Naive thymus-derived CD4-positive, alpha-beta T cell (primary cell): ENCODE measurements at regions not wholly inside any gene's neighbourhood (a gene's known extent, or its start where the extent isn't known, plus 50 kb on each side); places are given as distances from the start of the nearest gene placed in this dataset.

Experiments
- ATAC-seq: fragments of 150-1000 bp; cut with Tn5 transposase; 2 replicates; pipeline ENCODE4 v1.10.0; 2021; ENCODE audit warnings: mild to moderate bottlenecking, moderate library complexity
- CTCF ChIA-PET: fragments of 350-600 bp; sonication (Branson Sonifier 250); formaldehyde crosslinking; loops from one replicate; lab custom pipeline; 2021; ENCODE audit warnings: antibody characterized with exemption; lab: Charles Lee
- POLR2A ChIA-PET: fragments of 350-600 bp; sonication (Branson Sonifier 250); formaldehyde crosslinking; loops from one replicate; lab custom pipeline; 2021; ENCODE audit warnings: antibody characterized with exemption, inconsistent platforms; lab: Charles Lee
- DNase-seq, 9 donors: peaks; one replicate each; pipeline versions ENCODE4 v3.0.0 to v3.0.0-alpha.2; 2020 to 2022; ENCODE audit warnings: mixed read lengths in 1 of 9
- H3K27ac ChIP-seq: one replicate; pipeline ENCODE4 v1.7.0; 2013; ENCODE audit warnings: mild to moderate bottlenecking, low read depth, low read length, moderate library complexity
- H3K27me3 ChIP-seq, 2 donors: one replicate each; pipeline ENCODE4 v1.7.0; 2013; ENCODE audit warnings: low read length in 2 of 2, mild to moderate bottlenecking in 2 of 2, moderate library complexity in 2 of 2; ENCODE audit not compliant: control insufficient read depth in 2 of 2, insufficient read depth in 2 of 2
- H3K36me3 ChIP-seq, 3 experiments: 1 replicate in 2 of 3; 2 replicates in 1 of 3; pipeline ENCODE4 v1.7.0; 2013; ENCODE audit warnings: low read length in 3 of 3, mild to moderate bottlenecking in 3 of 3, moderate library complexity in 1 of 3; ENCODE audit not compliant: insufficient read depth in 3 of 3, control insufficient read depth in 2 of 3
- H3K4me1 ChIP-seq, 2 donors: one replicate each; pipeline ENCODE4 v1.7.0; 2013; ENCODE audit warnings: low read length in 2 of 2, mild to moderate bottlenecking in 2 of 2, moderate library complexity in 1 of 2; ENCODE audit not compliant: control insufficient read depth in 2 of 2, insufficient read depth in 2 of 2
- H3K4me3 ChIP-seq: 2 replicates; pipeline ENCODE4 v1.7.0; 2013; ENCODE audit warnings: mild to moderate bottlenecking, low read length
- H3K9me3 ChIP-seq, 3 experiments: 1 replicate in 2 of 3; 2 replicates in 1 of 3; pipeline ENCODE4 v1.7.0; 2013; ENCODE audit warnings: low read length in 3 of 3; ENCODE audit not compliant: control insufficient read depth in 2 of 3
- H3K27ac Mint-ChIP-seq, 9 donors: one replicate each; pipeline ENCODE4 v1.8.0; 2020 to 2022; ENCODE audit warnings: mixed read lengths in 9 of 9, mild to moderate bottlenecking in 8 of 9, moderate library complexity in 5 of 9, inconsistent platforms in 2 of 9
- H3K27me3 Mint-ChIP-seq, 5 donors: one replicate each; pipeline ENCODE4 v1.8.0; 2021 to 2022; ENCODE audit warnings: mixed read lengths in 5 of 5, mild to moderate bottlenecking in 1 of 5
- H3K36me3 Mint-ChIP-seq, 5 donors: one replicate each; pipeline ENCODE4 v1.8.0; 2020 to 2022; ENCODE audit warnings: mixed read lengths in 5 of 5, mild to moderate bottlenecking in 3 of 5, inconsistent platforms in 1 of 5
- H3K4me1 Mint-ChIP-seq, 7 donors: one replicate each; pipeline ENCODE4 v1.8.0; 2020 to 2022; ENCODE audit warnings: mixed read lengths in 7 of 7, mild to moderate bottlenecking in 3 of 7, inconsistent platforms in 1 of 7
- H3K4me3 Mint-ChIP-seq, 10 donors: one replicate each; pipeline ENCODE4 v1.8.0; 2020 to 2022; ENCODE audit warnings: mild to moderate bottlenecking in 10 of 10, mixed read lengths in 10 of 10, moderate library complexity in 6 of 10, inconsistent platforms in 2 of 10
- H3K9me3 Mint-ChIP-seq, 11 donors: one replicate each; pipeline ENCODE4 v1.8.0; 2020 to 2022; ENCODE audit warnings: mixed read lengths in 11 of 11, mild to moderate bottlenecking in 4 of 11, inconsistent platforms in 1 of 11, moderate library complexity in 1 of 11
- intact Hi-C, 2 donors: fragments of 100-400 bp; cut with micrococcal nuclease; formaldehyde crosslinking; loops; one replicate each; pipeline ENCODE4 v1.15.1; 2023

DNA sequence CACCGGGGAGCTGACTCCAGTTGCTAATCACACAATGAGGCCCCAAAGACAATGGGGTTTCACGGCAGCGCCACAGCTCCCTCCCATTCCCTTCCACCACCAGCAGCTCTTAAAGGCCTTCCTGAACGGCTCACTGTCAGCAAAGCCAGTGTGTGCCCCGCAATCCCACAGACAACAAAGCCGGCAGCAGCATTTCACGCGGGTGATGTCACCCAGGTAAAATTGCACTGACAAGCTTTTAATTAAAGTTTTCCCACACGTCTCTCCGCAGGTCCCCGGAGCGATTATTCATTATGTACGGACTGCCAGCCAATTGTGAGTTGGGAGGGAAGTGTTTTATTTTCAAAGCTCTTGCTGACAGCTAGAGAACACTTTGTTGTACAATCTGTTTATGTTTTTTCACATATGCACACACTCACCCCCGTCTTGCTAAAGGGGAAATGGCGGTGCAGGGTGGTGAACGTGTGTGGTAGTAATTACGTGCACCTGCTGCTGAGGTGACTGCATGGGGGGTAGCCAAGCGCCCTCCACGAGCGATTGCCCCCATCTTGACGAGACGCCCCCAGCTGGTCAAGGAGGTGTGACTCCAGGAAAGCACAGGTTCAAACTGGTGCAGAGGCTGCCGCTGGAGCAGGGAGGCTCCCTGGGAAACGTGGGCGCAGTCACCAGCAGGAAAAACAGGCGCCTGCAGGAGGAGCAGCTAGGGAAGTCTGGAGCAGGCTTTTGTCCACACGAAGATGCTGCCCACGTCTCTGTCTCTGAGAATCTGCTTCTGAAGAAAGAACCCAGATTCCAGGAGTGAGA, 65.0 kb downstream of the IRX2 start:
- Histone ChIP-seq H3K27ac (no peak overlapping the region), H3K4me1 (no peaks in the 10 kb centered on the region), H3K4me3 (no peak overlapping the region), H3K36me3 (no peaks in the 10 kb centered on the region), H3K9me3 (no peaks in the 10 kb centered on the region), H3K27me3 (no peaks in the 10 kb centered on the region)
- Mint-ChIP-seq H3K36me3 (peaks cover 0 to 3% (median 0%) of the 10 kb centered on the region in 5 donors), H3K27ac (no peak overlapping the region), H3K4me3 (no peak overlapping the region), H3K9me3 (peaks cover 0 to 5% (median 0%) of the 10 kb centered on the region in 11 donors), H3K4me1 (peaks cover 0 to 2% (median 0%) of the 10 kb centered on the region in 7 donors), H3K27me3 (peaks cover 0 to 19% (median 0%) of the 10 kb centered on the region in 5 donors)
- DNase-seq: no peak
- ChIA-PET CTCF (no interaction called here), POLR2A (no interaction called here)
- intact Hi-C loops: no loop called here
- no peak for ATAC-seq

DNA sequence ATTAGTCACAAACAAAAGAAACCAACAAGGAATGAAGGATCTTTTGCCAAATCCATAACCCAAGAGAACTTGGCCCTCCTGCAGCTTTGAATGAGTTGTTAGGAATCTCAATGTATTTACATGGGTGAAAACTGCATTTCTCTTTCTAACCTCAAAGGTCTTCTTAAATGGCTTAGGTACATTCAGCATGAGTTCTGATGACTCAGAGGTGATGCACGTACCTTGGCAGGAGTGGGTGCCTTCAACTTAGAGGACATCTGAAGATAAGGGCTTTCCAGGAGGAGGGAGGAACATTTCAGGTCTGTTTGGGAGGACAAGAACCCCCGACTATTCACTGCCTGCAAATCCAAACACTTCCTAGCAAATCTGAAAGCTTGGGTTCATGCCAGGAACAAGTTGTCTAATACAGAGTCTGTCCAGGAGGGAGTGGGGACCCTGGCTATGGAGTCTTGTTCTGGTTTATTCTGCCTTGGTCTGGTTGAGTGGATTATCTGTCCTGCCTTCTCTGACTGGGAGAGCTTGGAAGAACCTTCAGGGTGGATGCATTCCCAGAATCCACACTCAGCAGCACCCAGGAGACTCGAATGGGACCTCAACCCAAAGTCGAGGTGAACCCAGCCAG, 65.7 kb downstream of the IRX2 start:
- DNase-seq (no peak), ATAC-seq (no peak)
- no peaks in the 10 kb centered on the region for H3K27me3 ChIP-seq
- no peaks in the 10 kb centered on the region for H3K9me3 ChIP-seq
- Mint-ChIP-seq H3K4me3 (no peak overlapping the region), H3K27me3 (peaks cover 0 to 24% (median 0%) of the 10 kb centered on the region in 5 donors), H3K4me1 (peaks cover 0 to 3% (median 0%) of the 10 kb centered on the region in 7 donors), H3K9me3 (peaks cover 0 to 5% (median 0%) of the 10 kb centered on the region in 11 donors), H3K36me3 (peaks cover 0 to 3% (median 0%) of the 10 kb centered on the region in 5 donors), H3K27ac (no peak overlapping the region)
- H3K4me3 ChIP-seq: no peak overlapping the region
- H3K36me3 ChIP-seq: no peaks in the 10 kb centered on the region
- H3K27ac ChIP-seq: no peak overlapping the region
- no peaks in the 10 kb centered on the region for H3K4me1 ChIP-seq
- POLR2A ChIA-PET: no interaction called here
- intact Hi-C loops: no loop called here
- CTCF ChIA-PET: no interaction called here

DNA sequence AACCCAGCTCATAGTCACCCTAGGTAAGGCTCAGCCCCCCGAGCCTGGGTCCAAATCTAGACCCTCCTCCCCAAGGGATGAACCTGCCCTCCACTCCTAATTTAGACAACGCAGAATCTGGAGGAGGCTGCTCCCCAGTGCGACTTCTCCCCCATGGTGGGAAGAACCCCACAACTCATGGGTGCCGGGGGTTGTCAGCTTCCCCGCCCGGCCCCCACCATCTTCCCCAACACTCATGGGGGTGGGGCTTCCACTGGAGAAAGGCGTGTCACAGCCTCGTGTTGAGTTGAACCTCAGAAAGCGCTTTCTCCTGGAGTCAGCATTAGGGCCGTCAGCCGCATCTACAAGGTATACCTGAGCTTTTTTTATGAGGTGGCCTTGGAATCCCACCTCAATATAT, 66.9 kb downstream of the IRX2 start:
- Mint-ChIP-seq H3K9me3 (peaks cover 0 to 2% (median 0%) of the 10 kb centered on the region in 11 donors), H3K4me3 (no peak overlapping the region), H3K27me3 (peaks cover 0 to 24% (median 0%) of the 10 kb centered on the region in 5 donors), H3K36me3 (peaks cover 0 to 3% (median 0%) of the 10 kb centered on the region in 5 donors), H3K27ac (no peak overlapping the region), H3K4me1 (peaks cover 0 to 3% (median 0%) of the 10 kb centered on the region in 7 donors)
- Histone ChIP-seq H3K36me3 (no peaks in the 10 kb centered on the region), H3K27me3 (no peaks in the 10 kb centered on the region), H3K9me3 (no peaks in the 10 kb centered on the region), H3K4me3 (no peak overlapping the region), H3K4me1 (no peaks in the 10 kb centered on the region), H3K27ac (no peak overlapping the region)
- POLR2A ChIA-PET: no interaction called here
- intact Hi-C loops: no loop called here
- CTCF ChIA-PET: no interaction called here
- DNase-seq: no peak
- no peak for ATAC-seq

DNA sequence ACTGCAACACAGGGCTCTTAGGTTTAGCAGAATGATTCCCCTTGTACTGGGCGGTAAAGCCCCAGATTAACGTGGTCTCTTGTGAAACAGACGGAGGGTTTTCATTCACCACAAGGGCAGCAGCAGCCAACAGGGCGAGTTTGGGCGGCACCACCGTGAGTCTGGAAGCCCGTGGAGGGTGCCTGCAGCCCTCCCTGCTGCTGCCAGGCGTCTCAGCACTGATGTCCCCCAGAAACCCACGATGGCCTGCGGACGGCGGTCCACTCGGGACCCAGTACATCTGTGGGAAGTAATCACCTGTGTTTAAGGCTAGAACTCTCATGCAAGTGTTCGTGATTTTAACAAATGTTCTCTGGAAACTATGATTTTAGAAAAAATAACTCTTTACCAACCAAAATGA, 67.8 kb downstream of the IRX2 start:
- peaks cover 0 to 3% (median 0%) of the 10 kb centered on the region in 5 donors for H3K36me3 Mint-ChIP-seq
- Histone ChIP-seq H3K4me1 (no peaks in the 10 kb centered on the region), H3K27me3 (no peaks in the 10 kb centered on the region), H3K36me3 (no peaks in the 10 kb centered on the region), H3K9me3 (no peaks in the 10 kb centered on the region), H3K4me3 (no peak overlapping the region), H3K27ac (no peak overlapping the region)
- no peak overlapping the region for H3K4me3 Mint-ChIP-seq
- ChIA-PET CTCF (no interaction called here), POLR2A (no interaction called here)
- H3K9me3 Mint-ChIP-seq: peaks cover 0 to 2% (median 0%) of the 10 kb centered on the region in 11 donors
- H3K27me3 Mint-ChIP-seq: peaks cover 0 to 23% (median 0%) of the 10 kb centered on the region in 5 donors
- H3K4me1 Mint-ChIP-seq: peaks cover 0 to 3% (median 0%) of the 10 kb centered on the region in 7 donors
- no peak overlapping the region for H3K27ac Mint-ChIP-seq
- intact Hi-C loops: no loop called here
- ATAC-seq (no peak), DNase-seq (no peak)

- ChIA-PET POLR2A (no interaction called here), CTCF (no interaction called here)
- DNase-seq (no peak), ATAC-seq (no peak)
- intact Hi-C loops: no loop called here
- peaks cover 0 to 3% (median under 1%) of the 10 kb centered on the region in 11 donors for H3K9me3 Mint-ChIP-seq
- H3K4me1 Mint-ChIP-seq: peaks cover 0 to 3% (median 0%) of the 10 kb centered on the region in 7 donors
- Histone ChIP-seq H3K4me3 (no peak overlapping the region), H3K36me3 (no peaks in the 10 kb centered on the region), H3K27me3 (no peaks in the 10 kb centered on the region), H3K9me3 (no peaks in the 10 kb centered on the region), H3K4me1 (no peaks in the 10 kb centered on the region), H3K27ac (no peak overlapping the region)
- peaks cover 0 to under 1% (median 0%) of the 10 kb centered on the region in 5 donors for H3K36me3 Mint-ChIP-seq
- no peak overlapping the region for H3K4me3 Mint-ChIP-seq
- H3K27me3 Mint-ChIP-seq: peaks cover 0 to 10% (median 0%) of the 10 kb centered on the region in 5 donors
- H3K27ac Mint-ChIP-seq: no peak overlapping the region
These were observed 70.0 kb downstream of the IRX2 start for GRCh38 chr5:2681476-2681875.

- no peak overlapping the region for H3K27ac ChIP-seq
- intact Hi-C loops: no loop called here
- peaks cover 0 to 3% (median 0%) of the 10 kb centered on the region in 7 donors for H3K4me1 Mint-ChIP-seq
These were observed 70.5 kb downstream of the IRX2 start for GRCh38 chr5:2680979-2681378.

More at GRCh38 chr5:2680979-2681378, 70.5 kb downstream of the IRX2 start:
- DNase-seq (no peak), ATAC-seq (no peak)
- no peak overlapping the region for H3K4me3 ChIP-seq
- no peak overlapping the region for H3K4me3 Mint-ChIP-seq
- no peaks in the 10 kb centered on the region for H3K9me3 ChIP-seq
- CTCF ChIA-PET: no interaction called here
- POLR2A ChIA-PET: no interaction called here
- H3K27ac Mint-ChIP-seq: no peak overlapping the region
- no peaks in the 10 kb centered on the region for H3K4me1 ChIP-seq
- H3K27me3 ChIP-seq: no peaks in the 10 kb centered on the region
- peaks cover 0 to 4% (median 0%) of the 10 kb centered on the region in 5 donors for H3K36me3 Mint-ChIP-seq
- no peaks in the 10 kb centered on the region for H3K36me3 ChIP-seq
- peaks cover 0 to 10% (median 0%) of the 10 kb centered on the region in 5 donors for H3K27me3 Mint-ChIP-seq
- peaks cover 0 to 7% (median 4%) of the 10 kb centered on the region in 11 donors for H3K9me3 Mint-ChIP-seq
